NCI-H1105 treated with DMSO at 0.1 percent for 48 hours (cell line): ENCODE measurements at regions not wholly inside any gene's neighbourhood (a gene's known extent, or its start where the extent isn't known, plus 50 kb on each side); places are given as distances from the start of the nearest gene placed in this dataset.
"Not testable (repeated sequence)": the region's sequence is repeated elsewhere in the genome, so short reads cannot be mapped to it uniquely, and the experiment has no call there.

Experiments
- DNase-seq: peaks from one replicate; lab custom pipeline; 2025; lab: John Stamatoyannopoulos, UW

- no peak for DNase-seq
These were observed 205.3 kb downstream of the NAP1L3 start for GRCh38 chrX:93468075-93468474.

DNA sequence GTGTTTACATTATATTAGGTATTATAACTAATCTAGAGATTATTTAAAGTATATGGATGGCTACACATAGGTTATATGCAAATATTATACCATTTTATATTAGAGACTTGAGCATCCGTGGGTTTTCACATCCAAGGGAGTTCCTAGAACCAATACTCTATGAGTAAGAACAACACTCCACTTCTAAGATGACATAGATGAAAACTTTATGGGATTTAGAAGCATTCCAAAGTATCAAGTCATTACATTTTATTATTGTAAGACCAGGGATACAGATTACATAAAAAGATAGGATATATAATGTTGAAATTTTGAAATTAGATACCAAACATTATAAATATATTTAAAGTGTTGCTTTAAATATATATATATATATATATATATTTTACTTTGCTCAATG is 207.0 kb downstream of the NAP1L3 start:
- no peak for DNase-seq

GRCh38 chrX:93461060-93461459 is 212.3 kb downstream of the NAP1L3 start:
- no peak for DNase-seq

DNA sequence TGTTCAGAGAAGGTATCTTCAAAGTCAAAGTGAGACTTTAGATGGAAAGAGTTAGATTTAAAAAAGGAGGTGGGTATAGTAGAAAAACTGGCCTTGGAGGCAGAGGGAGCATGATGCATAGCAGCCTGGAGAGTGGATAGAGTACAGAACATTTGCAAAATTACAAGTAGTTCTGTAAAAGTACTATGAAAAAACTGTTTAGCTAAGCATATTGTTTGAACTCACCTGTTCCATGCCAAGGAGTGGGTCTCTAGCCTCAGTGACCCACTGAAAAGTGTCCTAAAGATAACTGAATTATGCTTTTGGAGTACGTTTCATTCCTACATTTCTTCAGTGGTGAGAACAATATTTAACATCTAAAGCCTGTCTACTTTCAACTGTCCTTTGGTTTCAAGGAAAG is 218.9 kb downstream of the NAP1L3 start:
- no peak for DNase-seq

DNA sequence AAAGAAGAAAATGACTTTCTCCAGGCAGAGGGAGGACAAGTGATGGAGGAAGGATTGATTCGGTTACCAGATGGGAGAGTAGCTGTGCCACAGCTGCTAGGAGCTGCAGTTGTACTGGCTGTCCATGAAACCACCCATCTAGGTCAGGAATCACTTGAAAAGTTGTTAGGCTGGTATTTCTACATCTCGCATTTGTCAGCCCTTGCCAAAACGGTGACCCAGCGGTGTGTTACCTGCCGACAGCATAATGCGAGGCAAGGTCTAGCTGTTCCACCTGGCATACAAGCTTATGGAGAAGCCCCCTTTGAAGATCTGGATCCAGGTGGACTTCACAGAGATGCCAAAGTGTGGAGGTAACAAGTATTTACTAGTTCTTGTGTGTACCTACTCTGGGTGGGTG is 238.7 kb downstream of the NAP1L3 start:
- DNase-seq, result not testable (repeated sequence)

DNA sequence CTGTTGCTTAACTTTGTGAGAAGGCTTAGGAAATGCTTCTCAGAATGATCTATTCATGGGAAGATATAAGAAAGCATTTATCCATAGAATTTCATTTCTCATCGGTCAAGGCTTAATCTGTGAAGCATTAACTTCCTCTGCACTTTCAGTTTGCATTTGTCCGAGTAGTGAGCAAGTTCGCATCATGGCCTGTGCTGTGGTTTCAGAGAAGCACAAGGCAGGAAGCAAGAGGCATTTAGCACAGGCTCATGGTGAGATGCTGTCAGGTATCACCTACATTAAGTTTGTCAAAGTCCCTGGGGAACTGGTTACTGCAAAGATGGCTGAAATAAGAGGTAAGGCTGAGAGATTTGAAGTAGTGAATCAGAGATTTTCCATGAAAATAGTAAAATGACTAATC is 244.9 kb downstream of the NAP1L3 start:
- DNase-seq, result no peak

- peak; percentile 32 for DNase-seq
These were observed 250.7 kb downstream of the NAP1L3 start for GRCh38 chrX:93422693-93423092.

DNA sequence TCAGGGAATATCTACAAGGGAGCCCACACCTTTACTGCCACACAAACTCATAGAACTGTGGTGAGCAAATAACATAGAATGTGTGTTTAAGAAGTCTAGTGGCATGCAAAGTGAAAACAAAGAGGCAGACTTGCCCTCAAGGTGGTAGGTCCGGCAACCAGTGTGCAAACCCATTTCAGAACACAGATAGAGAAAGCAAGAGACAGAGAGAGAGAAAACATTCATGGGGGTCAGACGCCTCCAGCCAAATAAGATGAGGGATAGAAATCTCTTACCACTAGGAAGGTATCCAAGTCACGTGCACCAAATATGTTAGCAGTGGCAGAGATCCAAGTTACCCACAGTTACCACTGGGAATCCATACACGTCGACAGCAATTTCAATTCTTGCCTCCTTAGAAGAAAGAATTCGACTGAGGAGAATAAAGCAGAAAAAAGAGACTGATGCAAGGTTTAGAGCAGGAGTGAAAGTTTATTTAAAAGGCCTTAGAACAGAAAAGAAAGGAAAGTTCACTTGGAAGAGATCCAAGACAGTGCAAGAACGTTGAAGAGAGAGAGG is 252.8 kb downstream of the NAP1L3 start:
- DNase-seq, result peak; percentile 41

GRCh38 chrX:93420090-93420489 is 253.3 kb downstream of the NAP1L3 start:
- no peak for DNase-seq

DNA sequence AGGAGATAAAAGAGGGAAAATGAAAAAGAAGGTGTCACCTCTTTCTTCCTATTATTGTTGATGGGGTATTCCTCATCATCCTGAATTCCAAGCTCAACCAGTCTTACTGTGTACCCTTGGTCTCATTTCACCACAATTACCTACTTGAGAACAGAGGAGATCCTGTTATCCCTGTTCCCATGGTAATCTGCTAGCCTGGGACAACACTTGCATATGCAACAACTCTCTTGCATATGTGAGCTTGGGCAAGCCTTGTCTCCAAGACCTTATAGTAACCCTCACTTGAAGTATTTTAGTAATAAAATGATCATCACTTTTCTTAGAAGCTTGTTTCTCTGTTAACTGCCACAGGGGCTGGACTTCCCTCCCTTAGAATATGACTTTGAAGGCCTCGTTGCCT is 253.7 kb downstream of the NAP1L3 start:
- no peak for DNase-seq

- no peak for DNase-seq
These were observed 269.3 kb downstream of the NAP1L3 start for GRCh38 chrX:93404121-93404520.

GRCh38 chrX:93354651-93355050 is 318.7 kb downstream of the NAP1L3 start:
- DNase-seq, result no peak

GRCh38 chrX:93346309-93346708 is 327.1 kb downstream of the NAP1L3 start:
- no peak for DNase-seq

DNA sequence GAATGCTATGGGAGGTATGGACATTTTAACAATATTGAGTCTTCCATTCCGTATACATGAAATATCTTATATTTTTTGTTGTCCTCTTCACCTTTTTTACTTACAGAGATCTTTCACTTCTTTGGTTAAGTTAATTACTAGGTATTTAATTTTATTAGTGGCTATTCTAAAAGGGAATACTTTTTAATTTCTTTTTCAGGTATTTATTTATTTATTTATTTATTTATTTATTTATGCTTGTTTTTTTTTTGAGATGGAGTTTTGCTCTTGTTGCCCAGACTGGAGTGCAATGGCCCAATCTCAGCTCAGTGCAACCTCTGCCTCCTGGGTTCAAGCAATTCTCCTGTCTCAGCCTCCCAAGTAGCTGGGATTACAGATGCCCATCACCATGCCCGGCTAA is 329.1 kb downstream of the NAP1L3 start:
- not testable (repeated sequence) for DNase-seq

- no peak for DNase-seq
These were observed 341.0 kb downstream of the NAP1L3 start for GRCh38 chrX:93332329-93332728.

- DNase-seq, result no peak
These were observed 351.3 kb downstream of the NAP1L3 start for GRCh38 chrX:93322110-93322509.

GRCh38 chrX:93319609-93320008 is 353.8 kb downstream of the NAP1L3 start:
- DNase-seq, result no peak
